Lower lobe of right lung (tissue), 2 donors: ENCODE measurements at regions not wholly inside any gene's neighbourhood (a gene's known extent, or its start where the extent isn't known, plus 50 kb on each side); places are given as distances from the start of the nearest gene placed in this dataset.

Experiments
- ATAC-seq, 2 donors: fragments of 200-7000 bp; cut with Tn5 transposase; one replicate each; pipeline ENCODE4 v1.9.1; 2020 to 2022; ENCODE audit warnings: mild to moderate bottlenecking in 2 of 2, moderate library complexity in 2 of 2
- DNase-seq: peaks from one replicate; pipeline ENCODE4 v3.0.0-alpha.2; 2020
- H3K27ac ChIP-seq: fragments of 200-600 bp; one replicate; pipeline ENCODE4 v1.8.0; 2022
- H3K27me3 ChIP-seq: fragments of 200-600 bp; one replicate; pipeline ENCODE4 v1.8.0; 2022; ENCODE audit warnings: low read depth
- H3K36me3 ChIP-seq: fragments of 200-600 bp; one replicate; pipeline ENCODE4 v1.8.0; 2022; ENCODE audit warnings: mild to moderate bottlenecking
- H3K4me1 ChIP-seq: fragments of 200-600 bp; one replicate; pipeline ENCODE4 v1.8.0; 2022
- H3K4me3 ChIP-seq: fragments of 200-600 bp; one replicate; pipeline ENCODE4 v1.8.0; 2022; ENCODE audit warnings: mild to moderate bottlenecking
- H3K9me3 ChIP-seq: fragments of 200-600 bp; one replicate; pipeline ENCODE4 v1.8.0; 2022
- CTCF ChIP-seq: fragments of 200-600 bp; IDR thresholded peaks from one replicate; pipeline ENCODE4 v1.8.0; 2022; ENCODE audit warnings: antibody characterized with exemption, mild to moderate bottlenecking
- intact Hi-C: fragments of 100-400 bp; cut with DNase I; formaldehyde crosslinking; loops from one replicate; pipeline ENCODE4 v1.11.0; 2022
- donor health status: DM: no; HTN: yes; CAD: no; lungs with severe emphysema.

- H3K9me3 ChIP-seq: no peaks in the 10 kb centered on the region
- H3K36me3 ChIP-seq: no peaks in the 10 kb centered on the region
- no peaks in the 10 kb centered on the region for H3K27me3 ChIP-seq
- H3K4me3 ChIP-seq: no peak overlapping the region
- intact Hi-C loops: no loop called here
- no peak overlapping the region for H3K27ac ChIP-seq
- ATAC-seq (no peak), DNase-seq (no peak)
- peaks cover 12% of the 10 kb centered on the region for H3K4me1 ChIP-seq
- TF ChIP-seq CTCF: peak; percentile 52
These were observed 100.6 kb upstream of the SELENOP start for GRCh38 chr5:42912184-42912798.

- DNase-seq (peak; percentile 92), ATAC-seq (peak; percentile 95 to 97)
- intact Hi-C loops: no loop called here
- H3K36me3 ChIP-seq: no peaks in the 10 kb centered on the region
- H3K27me3 ChIP-seq: no peaks in the 10 kb centered on the region
- peaks cover 12% of the 10 kb centered on the region for H3K4me1 ChIP-seq
- H3K9me3 ChIP-seq: no peaks in the 10 kb centered on the region
- peak overlapping the region; percentile 63 for H3K4me3 ChIP-seq
- peak; percentile 81 for TF ChIP-seq CTCF
- no peak overlapping the region for H3K27ac ChIP-seq
These were observed 97.1 kb upstream of the SELENOP start for GRCh38 chr5:42908509-42909488.

- Histone ChIP-seq H3K4me1 (peaks cover 12% of the 10 kb centered on the region), H3K9me3 (no peaks in the 10 kb centered on the region), H3K36me3 (no peaks in the 10 kb centered on the region), H3K27ac (no peak overlapping the region), H3K4me3 (peak overlapping the region; percentile 63), H3K27me3 (no peaks in the 10 kb centered on the region)
- intact Hi-C loops: no loop called here
- no peak for TF ChIP-seq CTCF
- no peak for DNase-seq
- ATAC-seq: no peak
These were observed 96.4 kb upstream of the SELENOP start for GRCh38 chr5:42908086-42908485.

- no peak for ATAC-seq
- Histone ChIP-seq H3K27ac (no peak overlapping the region), H3K4me3 (no peak overlapping the region), H3K27me3 (no peaks in the 10 kb centered on the region), H3K36me3 (no peaks in the 10 kb centered on the region), H3K9me3 (no peaks in the 10 kb centered on the region), H3K4me1 (peaks cover 12% of the 10 kb centered on the region)
- TF ChIP-seq CTCF: no peak
- intact Hi-C loops: no loop called here
- DNase-seq: no peak
These were observed 94.1 kb upstream of the SELENOP start for GRCh38 chr5:42905827-42906226.

GRCh38 chr5:42900734-42901133 lies 89.0 kb upstream of the SELENOP start:
- Histone ChIP-seq H3K27ac (no peak overlapping the region), H3K36me3 (no peaks in the 10 kb centered on the region), H3K27me3 (no peaks in the 10 kb centered on the region), H3K4me1 (no peaks in the 10 kb centered on the region), H3K4me3 (no peak overlapping the region), H3K9me3 (no peaks in the 10 kb centered on the region)
- intact Hi-C loops: no loop called here
- no peak for TF ChIP-seq CTCF
- DNase-seq: no peak
- ATAC-seq: no peak
